Activated CD8-positive, alpha-beta memory T cell treated with anti-CD3 and anti-CD28 coated beads, Interleukin-2, amount 50 U/mL, for 24 hours (primary cell): ENCODE measurements at regions not wholly inside any gene's neighbourhood (a gene's known extent, or its start where the extent isn't known, plus 50 kb on each side); places are given as distances from the start of the nearest gene placed in this dataset.
"Not testable (repeated sequence)": the region's sequence is repeated elsewhere in the genome, so short reads cannot be mapped to it uniquely, and the experiment has no call there.

Experiments used
- DNase-seq: peaks from one replicate; pipeline ENCODE4 v3.0.0-alpha.2; 2020; ENCODE audit errors: extremely low read depth

DNA sequence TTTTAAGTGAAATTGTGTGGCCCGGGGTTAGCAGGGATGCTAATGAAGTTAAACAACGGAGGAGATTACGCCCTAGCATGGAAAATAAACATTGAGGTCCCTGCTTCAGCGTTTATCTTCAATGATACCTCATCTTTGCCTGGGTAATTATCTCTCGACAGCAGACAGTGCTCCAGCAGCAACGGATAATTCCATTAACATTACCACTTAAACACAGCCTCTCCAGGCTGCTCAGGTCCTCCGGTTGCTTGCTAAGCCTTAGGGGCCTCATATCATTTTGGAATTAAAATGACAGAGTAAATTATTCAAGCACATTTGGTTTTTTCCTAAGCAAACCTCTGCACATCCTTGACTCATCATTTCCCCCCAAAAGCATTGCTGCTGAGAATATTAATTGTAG, 281.5 kb upstream of the KLF3 start:
- no peak for DNase-seq

DNA sequence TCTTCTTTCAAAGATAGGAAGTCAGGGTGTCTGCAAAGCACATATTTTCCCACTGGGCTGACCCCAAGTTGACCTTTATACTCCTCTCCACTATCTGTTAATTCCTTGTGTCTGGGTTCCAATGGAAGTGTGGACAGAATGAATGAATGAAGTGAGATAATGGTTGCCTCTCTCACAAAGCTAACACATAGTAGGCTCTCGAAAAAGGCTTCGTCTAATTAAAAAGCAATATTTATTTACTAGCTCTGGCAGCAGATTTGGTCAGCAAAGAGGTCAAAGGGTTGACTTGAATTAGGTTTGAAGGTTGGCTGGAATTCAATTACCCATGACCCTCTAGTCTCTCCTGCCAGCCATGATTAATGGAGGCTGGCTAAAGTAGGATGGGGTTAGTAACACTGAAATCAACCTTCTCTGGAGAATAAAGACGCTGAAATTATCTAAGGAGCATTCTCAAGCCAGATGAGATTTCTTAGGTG, 280.3 kb upstream of the KLF3 start:
- DNase-seq = no peak

DNA sequence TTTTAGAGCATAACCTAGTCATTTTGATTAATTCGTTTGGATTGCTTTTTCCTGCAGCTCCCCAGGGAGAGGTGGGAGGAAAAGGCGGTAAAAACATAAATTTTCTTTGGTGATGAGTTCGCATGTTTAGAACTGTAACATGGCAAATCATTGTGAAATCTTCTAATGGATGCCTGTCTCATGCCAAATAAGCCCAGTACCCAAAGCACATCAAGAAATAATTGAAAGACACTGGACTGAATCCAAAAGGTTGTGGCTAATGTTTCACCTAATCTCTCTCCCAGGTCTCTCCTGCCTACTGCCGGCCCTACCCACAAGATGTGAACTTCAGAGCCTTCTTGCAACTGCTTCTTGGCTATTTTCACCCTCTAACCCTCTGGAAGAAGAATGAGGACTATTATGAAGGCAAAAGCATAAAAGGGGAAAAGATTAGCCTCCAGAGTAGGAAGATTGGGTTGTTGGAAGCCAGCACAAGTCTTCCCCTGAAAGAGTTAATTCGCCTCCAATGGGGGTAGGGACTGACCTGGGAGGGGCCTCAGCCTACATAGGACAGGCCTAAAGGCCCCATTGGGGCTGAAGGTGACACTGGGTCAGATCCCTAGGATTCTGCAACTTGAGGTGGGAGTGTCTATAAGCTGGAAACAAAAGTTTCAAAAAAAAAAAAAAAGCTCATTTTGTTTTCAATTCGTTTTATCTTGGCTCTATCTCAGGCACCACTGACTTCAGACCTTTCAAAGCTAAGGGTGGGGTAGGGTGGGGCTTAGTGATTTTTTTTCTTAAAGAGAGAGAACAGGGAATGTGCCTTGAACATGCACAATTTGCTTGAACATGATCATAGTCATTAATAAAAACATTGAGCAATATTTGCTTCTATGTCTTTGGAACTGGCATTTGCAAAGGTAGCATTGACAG, 278.6 kb upstream of the KLF3 start:
- no peak for DNase-seq

DNA sequence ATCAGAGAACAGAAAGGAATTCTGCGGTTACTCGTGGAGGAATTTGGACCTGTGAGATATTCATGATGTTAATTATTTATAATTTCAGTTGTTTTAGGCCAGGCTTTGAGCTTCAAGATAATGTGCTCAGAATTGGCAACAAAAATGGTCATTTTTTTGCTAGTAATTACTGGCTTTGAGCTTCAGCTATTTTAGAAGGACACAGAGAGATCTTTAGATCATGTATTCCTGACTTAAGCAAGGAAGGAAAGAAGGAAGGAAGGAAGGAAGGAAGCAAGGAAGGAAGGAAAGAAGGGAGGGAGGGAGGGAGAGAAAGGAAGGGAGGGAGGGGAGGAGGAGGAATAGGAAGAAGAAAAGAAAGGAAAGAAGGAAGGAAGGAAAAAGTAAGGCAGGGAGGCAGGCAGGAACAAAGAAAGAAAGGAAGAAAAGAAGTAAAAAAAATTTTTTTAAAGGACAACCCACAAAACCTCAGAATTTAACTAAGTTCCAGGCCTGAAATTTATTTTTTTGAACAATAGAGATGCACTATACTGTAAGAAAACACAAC, 277.9 kb upstream of the KLF3 start:
- DNase-seq = no peak

DNA sequence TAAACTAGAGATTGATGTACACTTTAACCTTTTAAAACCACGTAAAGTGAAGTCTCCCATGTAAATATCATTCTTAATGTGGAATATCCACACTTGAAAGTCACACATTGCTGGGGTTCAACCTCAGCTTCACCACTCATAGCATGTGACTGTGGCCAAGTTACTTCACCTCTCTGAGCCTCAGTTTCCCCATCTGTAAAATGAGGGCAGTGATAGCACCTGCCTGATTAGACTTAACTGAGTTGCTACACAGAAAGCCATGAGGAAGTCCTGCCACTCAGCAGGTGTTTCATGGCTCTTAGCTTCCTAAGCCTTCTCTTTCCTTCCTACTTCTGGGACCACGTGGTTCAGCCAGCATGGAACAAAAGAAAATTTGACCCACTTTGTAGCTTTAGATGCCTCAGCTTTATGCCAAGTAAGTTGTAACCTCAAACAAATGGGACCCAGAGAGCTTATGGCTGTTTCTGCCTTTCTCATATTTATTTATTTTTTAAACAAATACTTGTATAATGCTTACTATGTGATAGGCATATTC, 277.3 kb upstream of the KLF3 start:
- DNase-seq = no peak

DNA sequence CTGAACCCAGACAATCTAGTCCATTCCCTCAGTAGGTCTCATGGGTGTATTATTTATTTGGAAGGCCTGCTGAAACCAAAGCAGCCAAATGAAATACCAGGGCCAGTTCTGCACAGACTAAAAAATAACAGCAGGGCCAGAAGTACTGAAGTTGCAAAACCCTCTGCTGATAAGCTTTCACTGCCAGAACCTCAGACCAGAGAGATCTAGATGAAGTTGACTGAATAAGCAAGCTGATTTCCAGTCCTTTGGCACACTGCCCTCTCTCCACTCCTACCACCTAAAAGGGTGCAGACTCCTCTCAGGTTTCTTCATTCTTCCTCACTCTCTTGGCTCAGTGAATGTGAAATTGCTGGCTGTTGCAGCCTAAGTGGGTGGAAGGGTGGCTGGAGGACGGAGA, 276.7 kb upstream of the KLF3 start:
- no peak for DNase-seq

DNA sequence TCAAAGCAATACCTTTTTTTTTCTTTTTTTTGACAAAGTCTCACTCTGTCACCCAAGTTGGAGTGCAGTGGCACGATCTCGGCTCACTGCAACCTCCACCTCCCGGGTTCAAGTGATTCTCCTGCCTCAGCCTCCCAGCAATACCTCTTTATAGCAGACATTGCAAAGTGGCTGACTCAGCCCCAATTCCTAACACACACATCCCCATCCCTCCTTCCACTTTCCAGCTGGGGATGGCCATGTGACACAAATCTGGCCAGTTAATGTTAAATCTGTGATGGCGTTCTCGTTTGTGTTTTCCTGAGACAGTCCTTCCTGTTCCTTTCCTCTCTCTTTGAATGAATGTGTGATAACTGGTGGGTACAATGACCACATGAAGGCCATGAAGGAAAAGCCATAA, 276.2 kb upstream of the KLF3 start:
- DNase-seq = no peak

DNA sequence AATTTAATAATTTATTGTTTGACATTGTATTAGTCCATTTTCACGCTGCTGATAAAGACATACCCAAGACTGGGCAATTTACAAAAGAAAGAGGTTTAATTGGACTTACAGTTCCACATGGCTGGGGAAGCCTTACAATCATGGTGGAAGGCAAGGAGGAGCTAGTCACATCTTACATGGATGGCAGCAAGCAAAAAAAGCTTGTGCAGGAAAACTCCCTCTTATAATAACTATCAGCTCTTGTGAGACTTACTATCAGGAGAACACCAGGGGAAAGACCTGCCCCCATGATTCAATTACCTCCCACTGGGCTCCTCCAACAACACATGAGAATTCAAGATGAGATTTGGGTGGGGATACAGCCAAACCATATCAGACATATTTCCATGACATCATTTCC, 275.1 kb upstream of the KLF3 start:
- not testable (repeated sequence) for DNase-seq

DNA sequence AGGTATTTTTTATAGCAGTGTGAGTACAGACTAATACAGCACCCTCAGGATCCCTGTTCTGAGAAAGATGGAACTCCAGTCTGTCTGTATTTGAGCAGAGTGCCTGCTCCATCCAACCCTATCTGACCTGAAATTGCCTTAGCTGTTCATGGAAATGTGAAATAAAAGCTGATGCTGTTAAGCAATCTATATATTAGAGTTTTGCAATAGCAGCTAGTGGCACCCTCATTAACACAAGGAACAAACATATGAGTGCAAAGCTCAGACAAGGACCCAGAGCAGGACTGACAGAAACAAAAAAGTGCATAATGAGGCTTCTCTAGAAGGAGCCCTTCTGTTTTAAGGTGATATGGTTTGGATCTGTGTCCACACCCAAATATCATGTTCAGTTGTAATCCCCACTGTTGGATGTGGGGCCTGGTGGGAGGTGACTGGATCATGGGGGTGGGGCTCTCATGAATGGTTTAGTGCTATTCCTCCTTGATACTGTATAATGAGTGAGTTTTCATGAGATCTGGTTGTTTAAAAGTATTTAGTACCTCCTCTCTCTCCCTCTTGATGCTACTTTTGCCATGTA, 272.9 kb upstream of the KLF3 start:
- no peak for DNase-seq

DNA sequence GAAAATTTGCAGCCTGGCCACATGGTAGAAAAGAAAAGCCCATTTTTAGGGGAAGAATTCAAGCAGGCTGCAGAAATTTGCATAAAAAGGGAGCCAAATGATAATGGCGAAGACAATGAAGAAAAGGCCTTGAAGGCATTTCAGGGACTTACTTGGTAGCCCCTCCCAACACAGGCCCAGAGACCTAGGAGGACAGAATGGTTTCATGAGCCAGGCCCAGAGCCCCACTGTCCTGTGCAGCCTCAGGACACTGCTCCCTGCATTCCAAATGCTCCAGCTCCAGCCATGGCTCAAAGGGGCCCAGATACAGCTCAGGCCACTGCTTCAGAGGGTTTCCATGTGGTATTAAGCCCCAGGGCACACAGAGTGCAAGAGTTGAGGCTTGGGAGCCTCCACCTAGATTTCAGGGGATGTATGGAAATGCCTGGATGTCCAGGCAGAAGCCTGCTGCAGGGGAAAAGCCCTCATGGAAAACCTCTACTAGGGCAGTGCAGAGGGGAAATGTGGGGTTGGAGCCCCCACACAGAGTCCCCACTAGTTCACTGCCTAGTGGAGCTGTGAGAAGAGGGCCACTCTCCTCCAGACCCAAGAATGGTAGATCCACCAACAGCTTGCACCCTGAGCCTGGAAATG, 271.7 kb upstream of the KLF3 start:
- DNase-seq = no peak

DNA sequence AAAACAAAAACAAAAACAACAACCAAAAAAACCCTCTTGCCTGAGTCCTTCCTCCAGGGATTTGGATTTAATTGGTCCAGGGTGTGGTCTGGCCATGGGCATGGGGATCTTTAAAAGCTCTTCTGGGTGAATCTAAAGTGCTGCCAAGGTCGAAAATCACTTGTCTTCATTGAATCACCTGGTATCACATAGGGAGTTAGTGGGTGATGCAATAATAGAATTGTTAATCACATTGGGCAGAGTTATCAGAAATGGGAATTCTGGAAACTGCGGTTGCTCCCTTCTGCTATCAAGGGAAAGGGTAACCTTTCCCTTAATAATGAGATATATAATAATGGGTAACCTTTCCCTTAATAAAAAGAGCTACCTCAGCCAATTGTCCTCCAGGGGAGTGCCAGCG, 267.9 kb upstream of the KLF3 start:
- DNase-seq = no peak

DNA sequence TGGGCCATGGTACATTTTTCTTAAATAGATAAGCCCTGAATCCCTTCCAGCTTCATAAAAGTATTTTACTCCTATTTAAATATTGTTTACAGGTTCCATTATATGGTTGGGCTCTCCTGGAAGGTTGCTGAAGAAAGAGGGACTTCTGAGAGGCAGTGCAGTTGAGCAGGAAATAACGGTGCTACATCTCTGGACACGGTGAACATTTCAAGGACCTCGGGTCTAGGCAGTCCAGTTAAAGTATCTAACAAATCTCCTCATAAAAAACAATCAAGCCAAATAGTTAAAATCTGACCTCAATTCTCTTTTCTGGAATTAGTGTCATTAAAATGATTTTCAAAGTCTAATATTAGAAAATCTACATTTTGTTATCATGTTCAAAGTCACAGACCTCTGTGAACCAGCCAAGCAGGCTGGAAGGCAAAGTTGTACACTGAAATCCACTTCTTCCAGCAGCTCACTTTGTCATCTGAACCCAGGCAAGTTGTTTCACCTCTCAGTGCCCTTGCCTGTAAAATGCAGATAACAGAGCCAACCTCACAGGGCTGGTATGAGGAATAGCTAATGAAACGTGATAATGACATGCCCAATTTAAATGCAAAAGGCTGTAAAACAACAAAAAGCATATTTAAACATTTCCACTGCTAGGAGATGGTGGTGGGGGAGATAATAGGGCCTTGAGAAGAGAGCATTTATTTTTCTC, 267.0 kb upstream of the KLF3 start:
- no peak for DNase-seq

DNA sequence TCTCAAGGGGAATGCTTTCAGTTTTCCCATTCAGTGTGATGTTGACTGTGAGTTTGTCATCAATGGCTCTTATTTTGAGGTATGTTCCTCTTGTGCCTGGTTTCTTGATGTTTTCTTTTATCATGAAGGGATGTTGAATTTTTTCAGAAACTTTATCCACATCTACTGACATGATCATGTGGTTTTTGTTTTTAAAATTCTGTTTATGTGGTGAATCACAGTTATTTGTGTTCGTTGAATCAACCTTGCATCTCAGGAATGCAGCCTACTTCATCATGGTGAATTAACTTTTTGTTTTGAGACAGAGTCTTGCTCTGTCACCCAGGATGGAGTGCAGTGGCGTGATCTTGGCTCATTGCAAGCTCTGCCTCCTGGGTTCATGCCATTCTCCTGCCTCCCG, 263.1 kb upstream of the KLF3 start:
- DNase-seq = no peak

DNA sequence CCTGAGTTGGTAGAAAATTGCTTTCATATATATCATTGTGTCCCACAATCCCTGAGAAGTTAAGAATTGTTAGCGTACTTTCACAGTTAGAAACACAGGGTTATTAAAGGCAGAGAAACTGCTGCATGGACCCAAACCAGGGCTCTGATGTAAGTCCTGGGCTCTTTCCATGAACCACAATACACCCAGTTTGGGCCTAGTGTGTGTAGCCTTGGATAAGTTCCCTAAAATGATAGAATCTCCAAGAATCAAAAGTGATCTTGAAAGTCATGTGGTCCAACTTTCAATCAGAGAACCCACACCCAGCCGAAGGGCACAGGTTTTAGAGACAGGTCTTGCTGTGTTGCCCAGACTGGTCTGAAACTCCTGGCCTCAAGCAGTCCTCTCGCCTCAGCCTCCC, 257.8 kb upstream of the KLF3 start:
- DNase-seq = no peak

DNA sequence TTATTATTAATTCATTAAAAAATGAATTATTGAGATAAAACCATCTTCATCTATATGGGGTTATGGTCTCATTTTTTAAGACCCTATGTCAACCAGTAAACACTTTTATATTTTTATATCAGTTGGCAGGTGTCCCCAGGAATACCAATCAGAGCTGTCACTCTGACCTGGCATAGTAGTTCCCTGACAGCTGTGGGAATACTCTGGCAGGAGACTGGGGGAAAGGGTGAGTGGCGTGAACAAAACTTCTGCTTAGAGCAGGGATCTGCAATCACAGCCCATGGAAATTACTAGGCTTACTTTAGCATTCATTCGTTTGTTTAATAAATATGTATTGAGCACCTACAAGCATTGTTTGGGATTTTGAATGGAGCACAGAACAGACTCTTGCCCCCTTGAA, 254.1 kb upstream of the KLF3 start:
- DNase-seq = no peak

DNA sequence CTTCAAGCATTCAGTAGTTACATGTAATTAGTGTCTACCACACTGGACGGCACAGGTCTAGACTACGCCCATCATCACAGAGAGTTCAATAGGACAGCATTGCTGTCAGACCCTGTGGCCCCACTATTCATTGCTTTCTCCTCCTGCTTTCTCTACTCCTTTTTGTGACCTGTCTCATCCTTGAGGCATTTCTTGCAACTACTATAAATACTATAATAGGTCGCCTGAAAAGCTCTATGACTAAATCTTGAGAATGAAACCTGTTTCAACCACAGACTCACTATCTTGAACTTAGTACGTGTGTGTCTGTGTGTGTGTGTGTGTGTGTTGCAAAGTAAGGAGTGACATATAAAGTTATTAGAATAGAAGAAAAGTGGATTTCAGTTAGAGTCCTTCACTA, 252.9 kb upstream of the KLF3 start:
- no peak for DNase-seq

DNA sequence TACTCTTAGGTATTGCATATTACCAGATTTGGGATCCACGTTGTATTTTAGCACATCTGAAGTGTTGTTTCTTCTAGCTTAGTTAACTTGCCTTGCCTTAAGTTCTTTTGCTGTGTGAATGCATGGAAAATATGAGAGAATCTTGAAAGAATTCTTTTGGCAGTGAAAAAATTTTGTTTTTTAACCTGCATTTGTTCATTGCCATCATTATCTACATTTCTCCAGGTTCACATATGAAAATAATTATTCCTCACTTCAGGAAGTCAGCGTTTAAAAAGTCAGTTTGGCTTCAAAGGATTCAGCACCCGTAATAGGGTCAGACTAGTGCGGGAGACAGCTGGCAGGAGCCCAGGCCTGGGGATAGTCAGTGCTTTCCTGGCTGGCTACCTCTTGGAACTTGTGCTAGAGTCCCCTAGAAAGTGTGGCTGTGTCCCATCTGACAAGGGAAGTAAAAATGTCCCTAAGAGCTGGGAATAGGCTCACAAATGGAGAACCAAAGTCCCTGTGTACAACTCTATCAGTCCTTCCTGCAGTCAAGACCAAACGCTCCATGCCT, 251.9 kb upstream of the KLF3 start:
- no peak for DNase-seq

DNA sequence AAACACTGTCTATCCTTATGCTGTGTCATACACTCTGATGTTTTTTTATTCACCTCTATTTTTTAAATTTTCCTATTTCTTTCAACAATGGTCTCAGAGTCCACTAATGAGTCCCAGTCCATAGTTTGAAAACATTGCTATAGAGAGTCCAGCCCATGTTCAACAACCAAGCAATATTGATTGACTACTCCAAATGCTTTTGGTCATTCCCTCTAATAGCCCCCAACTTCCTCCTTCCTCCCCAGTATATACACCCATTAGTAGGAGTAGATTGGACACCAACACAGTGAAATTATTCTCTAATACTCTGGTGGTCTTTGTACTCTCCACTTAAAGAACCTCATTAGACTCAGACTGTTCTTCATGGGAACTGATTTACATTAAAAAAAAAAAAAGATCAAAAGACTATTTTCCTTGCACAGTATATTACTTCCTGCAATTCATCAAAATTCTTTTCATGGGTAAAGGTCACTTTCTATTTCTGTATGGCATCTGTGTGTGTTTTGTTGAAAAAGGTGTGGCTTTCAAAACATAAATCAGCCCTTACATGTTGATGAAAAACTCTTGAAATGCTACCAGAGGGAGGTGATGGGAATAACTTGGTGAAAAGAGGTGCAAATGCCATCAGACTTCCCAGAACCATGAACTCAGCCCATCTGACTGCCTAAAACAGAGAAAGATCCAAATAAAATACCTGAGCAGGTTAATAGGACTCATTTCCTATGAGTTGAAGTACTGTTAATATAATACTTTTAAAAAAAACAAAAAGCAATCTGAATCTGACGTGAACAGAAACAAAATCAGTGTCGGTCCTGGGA, 250.3 kb upstream of the KLF3 start:
- no peak for DNase-seq

DNA sequence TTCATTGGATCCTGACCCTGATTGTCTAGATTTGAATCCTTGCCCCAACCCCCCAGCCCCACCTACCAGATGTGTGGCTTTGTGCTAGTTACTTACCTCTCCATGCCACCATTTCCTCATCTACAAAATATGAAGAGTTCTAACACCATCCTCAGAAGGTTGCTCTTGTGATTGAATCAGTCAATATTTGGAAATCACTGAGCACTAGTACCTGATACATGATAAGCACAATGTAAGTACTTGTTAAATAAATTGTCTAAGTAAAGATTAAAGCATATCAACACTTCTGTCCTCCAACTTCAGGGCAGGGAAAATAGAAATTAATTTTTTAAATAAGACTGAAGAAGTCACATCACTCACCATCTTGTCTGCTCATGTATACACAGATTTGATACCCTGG, 249.6 kb upstream of the KLF3 start:
- DNase-seq = no peak

DNA sequence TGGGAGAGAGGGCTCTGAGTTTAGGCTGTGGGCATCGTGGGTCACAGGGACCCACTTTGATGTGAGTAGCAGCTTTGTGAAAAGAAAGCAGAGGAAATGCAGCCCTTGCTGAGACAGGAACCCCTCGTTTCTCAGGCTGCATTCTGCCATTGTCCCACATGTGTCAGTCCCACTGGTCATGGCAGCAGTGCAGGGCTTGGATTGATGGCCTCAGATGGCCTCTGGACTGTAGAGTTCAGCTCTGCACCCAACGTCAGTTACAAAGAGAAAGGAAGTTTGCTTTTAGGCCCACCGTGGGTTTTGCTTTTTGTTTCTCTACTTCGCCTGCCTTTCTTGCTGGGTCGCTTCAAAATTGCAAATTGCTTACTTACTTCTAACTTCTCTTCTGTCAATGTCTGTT, 248.3 kb upstream of the KLF3 start:
- DNase-seq = no peak
